ENCODE measurements at regions not wholly inside any gene's neighbourhood (a gene's known extent, or its start where the extent isn't known, plus 50 kb on each side); places are given as distances from the start of the nearest gene placed in this dataset.

DNA sequence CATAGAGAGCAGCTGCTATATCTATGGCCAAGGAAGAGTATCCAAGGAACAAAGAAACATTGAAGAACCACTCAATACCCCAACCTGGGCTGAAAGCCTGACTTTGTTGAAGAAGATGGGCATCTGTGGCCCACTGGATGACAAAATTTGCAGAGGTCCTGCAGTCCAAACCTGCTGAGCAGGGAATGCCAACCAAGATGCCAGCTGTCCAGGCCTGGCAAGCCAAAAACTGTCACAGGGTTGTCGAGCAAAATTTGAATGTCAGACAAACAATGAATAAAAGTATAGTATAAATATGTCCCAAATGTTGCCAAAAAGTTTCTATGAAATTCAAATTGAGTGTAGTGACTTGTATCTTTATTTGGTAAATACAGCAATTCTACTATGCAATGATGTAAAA is 1040.2 kb downstream of the PCDH9 start:
- TF ChIP-seq CTCF (IDR thresholded peaks at IDR 0.05; ENCODE audit: poor library complexity) (no peak), EZH2phosphoT487 (IDR thresholded peaks at IDR 0.05; ENCODE audit: low read depth, severe bottlenecking, unreplicated experiment) (no peak), EZH2 (IDR thresholded peaks at IDR 0.05; ENCODE audit: borderline replicate concordance) (no peak)

Data from hepatocyte (in vitro differentiated cells).